ENCODE measurements at regions not wholly inside any gene's neighbourhood (a gene's known extent, or its start where the extent isn't known, plus 50 kb on each side); places are given as distances from the start of the nearest gene placed in this dataset.

GRCh38 chr16:63922560-63922959 lies 1199.3 kb downstream of the CDH11 start:
- TF ChIP-seq EZH2 (IDR thresholded peaks at IDR 0.05; ENCODE audit: low read length) (no peak), CTCF (optimal IDR thresholded peaks at IDR 0.05 in 1 of 3, IDR thresholded peaks at IDR 0.05 in 1 of 3, conservative IDR thresholded peaks at IDR 0.05 in 1 of 3; ENCODE audit: extremely low read depth in 1 of 3, insufficient read depth in 2 of 3, low read length in 3 of 3) (no peak)

Measured in keratinocyte (primary cell).